ENCODE measurements at regions not wholly inside any gene's neighbourhood (a gene's known extent, or its start where the extent isn't known, plus 50 kb on each side); places are given as distances from the start of the nearest gene placed in this dataset.

- Histone ChIP-seq H3K4me1 (ENCODE audit: control insufficient read depth, insufficient read depth, low read length) (no peaks in the 10 kb centered on the region), H3K9ac (ENCODE audit: control insufficient read depth, insufficient read depth, low read length) (no peak overlapping the region), H3K4me3 (no peak overlapping the region), H3K27ac (ENCODE audit: control insufficient read depth, insufficient read depth) (no peak overlapping the region), H2AFZ (ENCODE audit: control insufficient read depth, low read depth, low read length) (no peak overlapping the region), H3K36me3 (ENCODE audit: control insufficient read depth in 2 of 2, insufficient read depth in 2 of 2, low read length in 1 of 2) (no peaks in the 10 kb centered on the region), H3K4me2 (ENCODE audit: control insufficient read depth, insufficient read depth) (no peak overlapping the region), H3K27me3 (replicated peaks in 1 of 2; ENCODE audit: control insufficient read depth in 2 of 2, insufficient read depth in 2 of 2, low read length in 1 of 2) (no peaks in the 10 kb centered on the region; a peak in 1 of 4 replicates), H3K9me3 (replicated peaks; ENCODE audit: control insufficient read depth, insufficient read depth, low read length) (no peaks in the 10 kb centered on the region), H4K20me1 (ENCODE audit: control insufficient read depth, insufficient read depth) (no peaks in the 10 kb centered on the region), H3K79me2 (ENCODE audit: control insufficient read depth, insufficient read depth, low read length) (no peaks in the 10 kb centered on the region)
- ATAC-seq (no peak), FAIRE-seq (no peak), DNase-seq (ENCODE audit: low read depth, low spot score) (no peak)
- intact Hi-C loops (cut with micrococcal nuclease; ENCODE audit: unreplicated experiment) (loop anchor here (10.0 kb wide), 1 partner anchor 208 kb away; no protein-coding TSS in a partner anchor), in situ Hi-C loops (cut with MboI) (no loop called here)
- ChIA-PET CTCF (interaction anchor here (1.5 kb wide), 1 partner anchor 9 kb away, joined by 3 read pairs; no protein-coding TSS in a partner anchor), POLR2A (no interaction called here), SMC1A (ENCODE audit: uncharacterized antibody, unreplicated experiment) (interaction anchor here (0.7 to 2.2 kb wide), 5 partner anchors 10 to 208 kb away, joined by 3 to 7 read pairs (median 5); no protein-coding TSS in a partner anchor), RAD21 (ENCODE audit: unreplicated experiment) (no interaction called here)
- WGBS (ENCODE audit: insufficient coverage, insufficient replicate concordance, low lambda C conversion rate, missing lambda C conversion rate) = 0% methylated on average over 1 of the region's 1 CpG
- TF ChIP-seq, protein P1, sequence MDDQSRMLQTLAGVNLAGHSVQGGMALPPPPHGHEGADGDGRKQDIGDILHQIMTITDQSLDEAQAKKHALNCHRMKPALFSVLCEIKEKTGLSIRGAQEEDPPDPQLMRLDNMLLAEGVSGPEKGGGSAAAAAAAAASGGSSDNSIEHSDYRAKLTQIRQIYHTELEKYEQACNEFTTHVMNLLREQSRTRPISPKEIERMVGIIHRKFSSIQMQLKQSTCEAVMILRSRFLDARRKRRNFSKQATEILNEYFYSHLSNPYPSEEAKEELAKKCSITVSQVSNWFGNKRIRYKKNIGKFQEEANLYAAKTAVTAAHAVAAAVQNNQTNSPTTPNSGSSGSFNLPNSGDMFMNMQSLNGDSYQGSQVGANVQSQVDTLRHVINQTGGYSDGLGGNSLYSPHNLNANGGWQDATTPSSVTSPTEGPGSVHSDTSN (IDR thresholded peaks at IDR 0.05; ENCODE audit: insufficient replicate concordance, low read depth, low read length) = no peak
- TF ChIP-seq HCFC1 (IDR thresholded peaks at IDR 0.05; ENCODE audit: low read length) (no peak), HDGF (IDR thresholded peaks at IDR 0.05) (no peak), HDAC6 (IDR thresholded peaks at IDR 0.05; ENCODE audit: unreplicated experiment) (no peak), PAX5 (IDR thresholded peaks at IDR 0.05; ENCODE audit: borderline replicate concordance, low read depth, low read length) (no peak), ZNF217 (IDR thresholded peaks at IDR 0.05) (no peak), SMARCA5 (IDR thresholded peaks at IDR 0.05) (no peak), RAD51 (IDR thresholded peaks at IDR 0.05) (no peak), NFYB (IDR thresholded peaks at IDR 0.05; ENCODE audit: insufficient read depth, low read depth, low read length) (no peak), IRF4 (IDR thresholded peaks at IDR 0.05; ENCODE audit: low read depth, low read length) (no peak), BRCA1 (IDR thresholded peaks at IDR 0.05; ENCODE audit: low read depth, low read length) (no peak), MXI1 (IDR thresholded peaks at IDR 0.05; ENCODE audit: low read depth, low read length) (no peak), NR2C2 (IDR thresholded peaks at IDR 0.05; ENCODE audit: borderline replicate concordance, control insufficient read depth, insufficient read length, low read depth) (no peak), SMAD5 (IDR thresholded peaks at IDR 0.05; ENCODE audit: low read depth) (no peak), MTA3 (IDR thresholded peaks at IDR 0.05; ENCODE audit: borderline replicate concordance, low read length) (no peak), SUZ12 (IDR thresholded peaks at IDR 0.05; ENCODE audit: unreplicated experiment) (no peak), NR2C1 (IDR thresholded peaks at IDR 0.05) (no peak)
- TF ChIP-seq, protein P2, sequence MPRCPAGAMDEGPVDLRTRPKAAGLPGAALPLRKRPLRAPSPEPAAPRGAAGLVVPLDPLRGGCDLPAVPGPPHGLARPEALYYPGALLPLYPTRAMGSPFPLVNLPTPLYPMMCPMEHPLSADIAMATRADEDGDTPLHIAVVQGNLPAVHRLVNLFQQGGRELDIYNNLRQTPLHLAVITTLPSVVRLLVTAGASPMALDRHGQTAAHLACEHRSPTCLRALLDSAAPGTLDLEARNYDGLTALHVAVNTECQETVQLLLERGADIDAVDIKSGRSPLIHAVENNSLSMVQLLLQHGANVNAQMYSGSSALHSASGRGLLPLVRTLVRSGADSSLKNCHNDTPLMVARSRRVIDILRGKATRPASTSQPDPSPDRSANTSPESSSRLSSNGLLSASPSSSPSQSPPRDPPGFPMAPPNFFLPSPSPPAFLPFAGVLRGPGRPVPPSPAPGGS (IDR thresholded peaks at IDR 0.05; ENCODE audit: borderline replicate concordance, insufficient read depth, low read depth, low read length, poor library complexity, severe bottlenecking) = no peak
- BruUV-seq (replicated peaks) = no TSS peak
These were observed 226.8 kb upstream of the FN1 start for GRCh38 chr2:215662715-215663114.
